GM12892 (cell line): ENCODE measurements at regions not wholly inside any gene's neighbourhood (a gene's known extent, or its start where the extent isn't known, plus 50 kb on each side); places are given as distances from the start of the nearest gene placed in this dataset.
"Not testable (repeated sequence)": the region's sequence is repeated elsewhere in the genome, so short reads cannot be mapped to it uniquely, and the experiment has no call there.

Source experiments
- DNase-seq: peaks from one replicate; pipeline ENCODE4 v3.0.0; 2011; ENCODE audit not compliant: insufficient read length
- FAIRE-seq: peaks from 2 replicates; lab custom pipeline; 2011; peaks lifted over from hg19 to GRCh38; lab: Jason Lieb, UNC
- POLR2A ChIP-seq: IDR thresholded peaks from 2 replicates; pipeline ENCODE4 v1.6.1; 2011; ENCODE audit warnings: low read depth, low read length, control low read depth
- POLR2AphosphoS5 ChIP-seq: IDR thresholded peaks from 2 replicates; pipeline ENCODE4 v1.6.1; 2011; ENCODE audit warnings: low read depth, low read length, control low read depth
- TAF1 ChIP-seq: IDR thresholded peaks from 2 replicates; pipeline ENCODE4 v1.6.1; 2011; ENCODE audit warnings: low read depth, mild to moderate bottlenecking, control low read depth, low read length, borderline replicate concordance

DNA sequence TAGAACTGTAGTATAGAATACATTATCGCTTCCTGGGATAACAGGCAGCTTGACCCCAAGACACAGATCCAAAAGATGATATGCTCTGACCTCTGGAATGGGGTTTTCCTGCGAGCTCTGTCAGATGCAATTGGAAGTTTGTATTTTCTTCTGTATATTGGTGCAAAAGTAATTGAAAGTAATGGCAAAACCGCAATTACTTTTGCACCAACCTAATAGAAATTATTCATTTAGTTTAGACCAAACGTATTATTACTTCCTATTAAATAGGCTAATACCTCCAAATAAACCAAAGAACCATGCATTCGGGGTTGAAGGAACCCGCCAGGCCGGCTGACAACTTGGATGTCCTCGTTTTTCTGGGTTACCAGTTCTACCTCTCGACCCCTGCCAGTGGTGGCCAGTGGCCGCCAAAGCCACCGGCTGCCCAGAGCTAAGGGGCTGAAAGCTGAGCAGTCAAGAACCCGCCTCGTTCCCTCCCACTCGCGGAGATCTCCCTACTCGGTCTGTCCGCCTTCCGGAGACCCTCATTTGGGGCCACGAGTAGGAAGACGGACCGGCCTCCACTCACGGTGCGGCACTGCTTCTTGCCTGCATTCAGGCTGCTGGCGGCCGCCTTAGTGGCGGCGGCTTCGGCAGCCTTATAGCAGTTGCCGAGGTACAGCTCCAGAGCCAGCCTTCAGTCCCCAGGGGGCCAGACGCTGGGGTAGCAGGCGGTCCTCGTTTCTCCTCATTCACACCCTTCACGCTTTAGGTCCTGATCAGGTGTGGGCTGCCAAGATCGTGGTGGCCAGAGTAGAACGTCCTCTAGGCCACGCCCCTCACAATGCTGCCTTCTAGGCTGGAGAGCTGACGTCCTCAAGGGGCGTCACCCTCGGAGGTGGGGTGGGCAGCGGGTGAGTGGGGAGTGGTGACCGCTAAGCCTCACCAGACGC, 121.9 kb downstream of the RBMX2 start:
- FAIRE-seq (no peak), DNase-seq (no peak)
- no peak for TF ChIP-seq TAF1
- no peak for TF ChIP-seq POLR2A
- TF ChIP-seq POLR2AphosphoS5, result no peak

DNA sequence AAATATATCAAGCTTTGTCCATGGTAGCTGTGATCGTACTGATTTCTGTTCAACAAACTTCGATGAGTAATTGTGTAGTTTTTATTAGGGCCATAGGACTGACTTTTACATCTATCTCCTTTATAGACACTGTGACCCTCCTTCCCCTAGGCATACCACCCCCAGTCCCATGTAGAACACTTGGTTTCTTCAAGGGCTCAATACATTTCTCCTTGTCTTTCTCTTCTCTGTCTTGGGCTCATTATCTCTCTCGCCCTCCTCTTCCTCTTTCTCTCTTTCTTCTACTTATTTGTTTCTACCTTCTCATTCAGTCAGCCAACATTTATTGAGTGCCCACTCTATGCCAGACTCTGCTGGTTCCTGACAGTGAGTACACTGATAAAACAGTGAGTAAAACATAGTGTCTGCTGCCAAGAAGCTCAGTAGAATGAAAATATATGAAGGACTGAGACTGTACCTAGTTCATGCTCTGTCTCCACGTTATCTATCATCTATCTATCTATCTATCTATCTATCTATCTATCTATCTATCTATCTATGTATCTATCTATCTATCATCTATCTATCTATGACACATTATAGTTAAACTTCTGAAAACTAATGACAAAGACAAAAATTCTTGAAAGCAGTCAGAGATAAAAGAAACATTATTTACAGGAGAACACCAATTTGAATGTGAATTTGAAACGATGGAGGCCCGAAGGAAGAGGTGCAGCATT, 122.8 kb downstream of the RBMX2 start:
- no peak for TF ChIP-seq TAF1
- TF ChIP-seq POLR2A, result no peak
- no peak for TF ChIP-seq POLR2AphosphoS5
- FAIRE-seq (no peak), DNase-seq (no peak)

DNA sequence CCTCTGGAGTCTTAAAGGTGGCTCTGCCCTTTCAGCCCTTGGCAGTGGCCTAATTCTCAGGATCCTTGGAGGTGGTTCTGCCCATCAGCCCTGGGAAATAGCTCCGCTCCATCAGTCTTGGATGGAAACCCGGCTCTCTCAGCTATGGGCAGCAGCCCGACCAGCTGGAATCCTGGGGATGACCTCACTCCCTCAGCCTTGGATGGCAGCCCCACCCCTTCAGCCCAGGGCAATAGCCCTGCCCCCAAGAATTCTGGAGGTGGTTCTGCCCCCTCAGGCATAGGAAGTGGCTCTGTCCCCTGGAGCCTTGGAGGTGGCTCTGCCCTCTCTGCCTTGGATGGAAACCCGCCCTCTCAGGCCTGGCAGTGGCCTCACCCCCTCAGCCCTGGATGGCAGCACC, 127.7 kb downstream of the RBMX2 start:
- DNase-seq (no peak), FAIRE-seq (no peak)
- TF ChIP-seq POLR2A (no peak), POLR2AphosphoS5 (no peak), TAF1 (no peak)

DNA sequence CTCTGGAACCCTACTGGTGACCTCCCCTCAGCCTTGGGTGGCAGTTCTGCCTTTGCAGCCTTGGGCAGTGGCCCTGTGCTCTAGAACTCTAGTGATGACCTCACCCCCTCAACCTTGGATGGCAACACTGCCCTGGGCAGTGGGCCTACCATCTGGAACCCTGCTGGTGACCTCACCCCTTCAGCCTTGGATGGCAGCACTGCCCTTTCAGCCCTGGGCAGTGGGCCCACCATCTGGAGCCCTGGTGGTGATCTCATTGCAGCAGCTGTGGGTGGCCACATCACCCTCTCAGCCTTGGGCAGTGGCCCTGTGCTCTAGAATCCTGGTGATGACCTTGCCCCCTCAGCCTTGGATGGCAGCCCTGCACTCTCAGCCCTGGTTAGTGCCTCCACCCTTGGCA, 129.3 kb downstream of the RBMX2 start:
- no peak for FAIRE-seq

DNA sequence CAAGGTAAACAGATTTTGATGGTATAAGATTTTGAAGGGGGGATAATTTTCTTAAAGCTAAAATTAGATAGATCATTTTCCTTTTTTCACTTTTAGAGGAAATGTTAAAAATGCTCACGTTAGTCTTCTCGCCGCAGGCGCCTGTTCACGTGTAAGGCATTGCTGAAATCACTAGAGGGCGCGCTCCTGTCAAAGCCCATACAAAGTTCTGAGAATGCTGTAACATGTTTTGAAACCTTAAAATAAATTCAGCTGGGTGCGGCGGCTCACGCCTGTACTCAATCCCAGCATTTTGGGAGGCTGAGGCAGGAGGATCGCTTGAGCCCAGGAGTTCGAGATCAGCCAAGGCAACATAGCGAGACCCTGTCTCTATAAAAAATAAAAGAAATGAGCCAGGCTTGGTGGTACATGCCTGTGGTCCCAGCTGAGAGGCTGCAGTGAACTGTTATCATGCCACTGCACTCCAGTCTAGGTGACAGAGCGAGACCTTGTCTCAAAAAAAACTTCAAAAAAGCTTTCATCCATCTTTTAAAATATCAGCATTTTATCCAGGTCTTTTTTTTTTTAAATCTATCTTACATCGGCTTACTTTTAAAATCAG, 138.0 kb downstream of the RBMX2 start:
- FAIRE-seq (peak; percentile 57), DNase-seq (no peak)
- TF ChIP-seq POLR2A, result no peak
- TF ChIP-seq POLR2AphosphoS5, result no peak
- no peak for TF ChIP-seq TAF1

More for the DNA sequence above, 129.3 kb downstream of the RBMX2 start:
- no peak for TF ChIP-seq POLR2AphosphoS5
- TF ChIP-seq TAF1, result no peak
- TF ChIP-seq POLR2A, result no peak
- no peak for DNase-seq

DNA sequence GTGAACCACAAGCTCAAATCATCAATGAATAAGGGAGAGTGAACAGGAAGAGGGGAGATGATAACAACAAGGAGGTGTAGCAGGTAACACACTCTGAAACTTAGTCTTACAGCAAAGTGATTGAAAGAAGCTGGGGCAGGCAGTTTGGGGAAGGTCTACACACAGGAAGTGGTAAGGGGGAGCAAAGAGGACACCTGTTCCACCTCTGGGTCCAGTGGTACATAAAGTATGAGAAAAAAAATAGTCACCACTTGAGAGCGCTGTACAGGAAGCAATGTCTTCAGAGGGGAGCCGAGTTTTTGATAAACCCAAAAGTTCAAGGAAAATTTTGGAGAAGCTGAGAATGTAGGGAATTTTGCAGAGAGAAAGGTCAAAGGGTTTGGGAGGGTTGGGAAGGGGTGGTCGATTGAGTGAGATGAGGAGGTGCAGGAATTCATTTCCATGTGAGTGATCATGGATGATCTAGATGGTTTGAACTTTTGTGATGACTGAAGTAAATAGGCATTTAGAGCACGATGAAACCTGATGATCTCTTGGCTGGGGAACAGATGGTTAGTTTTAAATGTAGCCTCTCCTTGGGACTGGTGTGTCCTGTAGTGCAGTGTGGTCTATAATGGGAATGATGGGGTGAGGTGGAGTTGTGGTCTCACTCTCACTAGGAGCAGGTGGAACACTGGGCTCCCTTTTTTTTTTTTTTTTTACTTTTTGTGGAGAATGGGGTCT, 142.0 kb downstream of the RBMX2 start:
- DNase-seq (no peak), FAIRE-seq (no peak)
- TF ChIP-seq TAF1, result no peak
- TF ChIP-seq POLR2AphosphoS5, result no peak
- TF ChIP-seq POLR2A, result no peak

DNA sequence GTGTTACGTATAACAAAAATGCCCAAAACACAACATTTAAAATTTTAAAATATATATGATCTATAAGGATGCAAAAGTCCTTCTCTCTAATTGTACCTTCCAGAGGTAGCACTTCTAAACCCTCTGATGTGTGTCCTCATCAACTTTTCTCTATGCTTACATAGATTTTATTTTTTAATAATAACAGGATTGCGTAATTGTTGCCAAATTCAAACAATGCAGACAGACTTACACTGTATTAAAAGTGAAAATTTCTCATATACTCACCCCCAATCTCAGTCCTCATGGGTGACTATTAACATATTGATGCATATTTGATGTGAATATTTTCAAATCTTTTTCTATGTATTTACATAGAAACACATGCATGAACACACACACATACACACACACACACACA, 144.0 kb downstream of the RBMX2 start:
- TF ChIP-seq TAF1 (no peak), POLR2AphosphoS5 (no peak), POLR2A (no peak)
- FAIRE-seq (no peak), DNase-seq (no peak)

DNA sequence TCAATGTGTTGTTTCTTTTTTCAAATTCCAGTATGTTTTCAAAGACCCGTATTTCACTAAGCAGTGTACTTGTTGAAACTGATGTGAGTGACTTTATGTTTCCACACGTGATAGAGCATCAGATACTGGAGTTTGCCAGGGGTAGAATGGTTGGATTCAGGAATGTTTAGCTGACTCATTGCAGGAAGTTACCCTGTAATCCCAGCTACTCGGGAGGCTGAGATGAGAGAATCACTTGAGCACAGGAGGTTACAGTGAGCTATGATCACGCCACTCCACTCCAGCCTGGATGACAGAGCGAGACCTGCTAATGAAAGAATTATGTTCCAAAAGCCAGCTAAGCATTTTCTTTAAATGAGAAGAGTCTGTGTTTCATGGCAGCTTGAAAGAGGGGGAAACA, 147.6 kb downstream of the RBMX2 start:
- not testable (repeated sequence) for DNase-seq, FAIRE-seq

DNA sequence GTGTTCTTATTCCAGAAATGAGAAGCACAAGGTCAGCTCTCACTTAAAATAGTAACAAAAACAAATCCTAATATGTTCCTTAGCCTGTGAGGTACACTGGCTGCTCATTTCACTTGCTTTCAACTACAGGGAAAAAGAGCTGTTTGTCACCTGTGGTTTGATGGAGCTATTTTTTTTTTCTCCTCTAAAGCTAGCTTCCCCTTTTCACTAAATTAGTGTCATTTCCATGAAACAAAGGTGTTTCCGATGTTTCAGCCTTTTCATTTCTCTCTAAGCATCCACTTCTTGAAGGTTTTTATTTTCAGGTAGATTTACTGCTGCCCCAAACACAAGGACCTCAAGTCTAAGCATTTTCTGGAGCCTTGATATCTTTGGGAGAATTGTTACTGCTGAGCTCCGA, 148.6 kb downstream of the RBMX2 start:
- DNase-seq (no peak), FAIRE-seq (no peak)
- no peak for TF ChIP-seq TAF1
- no peak for TF ChIP-seq POLR2AphosphoS5
- no peak for TF ChIP-seq POLR2A

DNA sequence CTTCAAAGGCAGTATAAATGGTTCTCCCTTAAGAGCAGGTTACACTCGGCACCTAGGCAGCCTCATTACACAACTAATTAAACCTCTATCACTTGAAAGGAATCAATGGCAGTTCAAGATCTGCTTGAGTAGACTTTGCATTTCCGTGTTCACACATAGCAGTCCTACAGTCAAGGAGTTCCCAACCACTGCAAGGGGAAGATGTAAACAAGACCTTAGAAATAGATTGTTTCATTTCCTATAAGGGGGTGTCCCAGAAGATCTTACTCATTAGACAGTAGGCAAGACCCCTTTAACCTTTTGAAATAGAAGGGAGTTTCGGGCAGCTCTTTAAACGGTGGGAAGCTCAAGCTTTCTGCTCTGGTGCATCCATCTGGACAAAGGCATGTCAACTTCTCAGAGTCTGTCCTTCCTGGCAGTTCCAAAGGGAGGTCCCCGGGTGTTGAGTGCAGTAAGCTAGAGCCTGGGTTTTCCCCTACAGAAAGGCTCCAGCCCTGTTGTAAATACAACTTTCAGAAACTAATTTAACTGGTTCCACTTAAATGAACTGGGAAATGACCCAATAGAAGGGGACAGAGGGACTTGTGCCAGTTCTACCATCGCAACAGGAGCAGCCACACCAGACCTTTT, 150.8 kb downstream of the RBMX2 start:
- DNase-seq, result no peak
- FAIRE-seq, result peak; percentile 17
- no peak for TF ChIP-seq POLR2A
- no peak for TF ChIP-seq POLR2AphosphoS5
- no peak for TF ChIP-seq TAF1

DNA sequence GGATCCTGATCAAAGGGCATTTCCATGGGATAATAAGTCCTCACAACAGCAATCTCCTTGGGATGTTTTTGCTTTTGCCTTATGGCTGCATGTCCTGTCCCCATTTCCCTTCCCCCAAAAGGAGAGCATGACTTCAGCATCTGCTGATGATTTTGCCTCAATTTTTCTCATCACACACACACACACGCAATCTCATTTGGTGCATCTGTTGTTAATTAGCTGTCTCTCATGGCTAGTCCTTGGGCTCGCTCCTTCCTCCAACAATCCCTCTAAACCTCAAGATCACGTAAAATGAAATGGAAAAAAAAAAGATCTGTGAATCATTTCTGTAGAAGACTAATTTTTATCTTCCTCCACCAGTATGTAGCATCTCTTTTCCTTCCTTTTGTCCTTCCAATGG, 153.6 kb downstream of the RBMX2 start:
- DNase-seq, result no peak
- no peak for TF ChIP-seq TAF1
- no peak for TF ChIP-seq POLR2AphosphoS5
- no peak for TF ChIP-seq POLR2A
- no peak for FAIRE-seq
